ENCODE measurements at regions not wholly inside any gene's neighbourhood (a gene's known extent, or its start where the extent isn't known, plus 50 kb on each side); places are given as distances from the start of the nearest gene placed in this dataset.

- no peaks in the 10 kb centered on the region for H3K27me3 Mint-ChIP-seq (ENCODE audit: low read depth)
- H3K4me3 Mint-ChIP-seq (ENCODE audit: unreplicated experiment) = no peak overlapping the region
- no peak overlapping the region for H3K27ac Mint-ChIP-seq (ENCODE audit: unreplicated experiment)
Measured at GRCh38 chr16:65394281-65394680, 272.4 kb upstream of the CDH11 start.

DNA sequence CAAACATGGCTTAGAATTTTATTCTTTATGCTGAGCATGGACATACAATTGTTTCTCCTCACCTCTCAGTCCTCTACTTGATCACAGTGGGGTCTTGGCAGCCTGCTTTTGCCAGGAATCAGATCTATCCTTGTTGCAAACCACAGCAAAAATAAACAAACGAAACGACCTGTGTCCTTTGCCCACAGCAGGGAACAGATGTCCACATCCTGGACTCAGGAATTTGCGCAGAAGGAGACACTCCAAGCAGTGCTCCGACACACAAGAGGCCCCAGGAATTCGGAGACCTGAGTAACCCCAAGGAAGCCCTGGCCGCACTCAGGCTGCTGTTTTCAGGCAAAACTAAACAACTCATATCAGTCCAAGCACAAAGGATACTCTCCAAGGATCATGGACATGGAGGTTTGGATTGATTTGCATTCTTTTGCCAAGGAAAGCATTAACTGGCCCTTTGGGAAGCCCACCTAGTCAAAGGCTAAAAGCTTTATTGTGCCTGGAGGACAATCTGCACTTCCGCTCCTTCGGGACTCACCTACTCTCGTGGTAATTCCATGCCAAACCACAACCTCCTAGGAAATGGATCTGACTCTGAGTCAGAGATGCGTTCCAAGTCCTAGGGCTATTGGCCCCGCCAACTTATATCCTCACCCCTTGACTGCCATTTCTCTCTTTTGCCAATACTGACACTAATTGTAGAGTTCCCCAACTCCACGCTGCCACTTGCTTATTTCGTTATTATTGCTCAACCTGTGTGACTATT is 271.1 kb upstream of the CDH11 start:
- H3K27me3 Mint-ChIP-seq (ENCODE audit: low read depth) = no peaks in the 10 kb centered on the region
- H3K36me3 Mint-ChIP-seq (ENCODE audit: low read depth) = peaks cover 5% of the 10 kb centered on the region
- H3K4me1 Mint-ChIP-seq (ENCODE audit: low read depth) = peaks cover 32% of the 10 kb centered on the region
- no peak for DNase-seq (ENCODE audit: low spot score)
- H3K4me3 Mint-ChIP-seq (ENCODE audit: unreplicated experiment) = no peak overlapping the region
- peak overlapping the region; percentile 0 for H3K27ac Mint-ChIP-seq (ENCODE audit: unreplicated experiment)
- peaks cover 10% of the 10 kb centered on the region for H3K9me3 Mint-ChIP-seq (ENCODE audit: low read depth)
- TF ChIP-seq CTCF (IDR thresholded peaks at IDR 0.05) = no peak

More at GRCh38 chr16:65394281-65394680, 272.4 kb upstream of the CDH11 start:
- no peak for DNase-seq (ENCODE audit: low spot score)
- H3K9me3 Mint-ChIP-seq (ENCODE audit: low read depth) = no peaks in the 10 kb centered on the region
- no peak for TF ChIP-seq CTCF (IDR thresholded peaks at IDR 0.05)
- peaks cover 19% of the 10 kb centered on the region for H3K4me1 Mint-ChIP-seq (ENCODE audit: low read depth)
- no peaks in the 10 kb centered on the region for H3K36me3 Mint-ChIP-seq (ENCODE audit: low read depth)

GRCh38 chr16:65388592-65388991 is 266.7 kb upstream of the CDH11 start:
- TF ChIP-seq CTCF (IDR thresholded peaks at IDR 0.05) = no peak
- Mint-ChIP-seq H3K4me1 (ENCODE audit: low read depth) (peaks cover 52% of the 10 kb centered on the region), H3K27me3 (ENCODE audit: low read depth) (no peaks in the 10 kb centered on the region), H3K4me3 (ENCODE audit: unreplicated experiment) (no peak overlapping the region), H3K27ac (ENCODE audit: unreplicated experiment) (peak overlapping the region; percentile 82), H3K36me3 (ENCODE audit: low read depth) (peaks cover 15% of the 10 kb centered on the region), H3K9me3 (ENCODE audit: low read depth) (peaks cover 23% of the 10 kb centered on the region)
- DNase-seq (ENCODE audit: low spot score) = no peak

GRCh38 chr16:65386672-65387071 is 264.8 kb upstream of the CDH11 start:
- Mint-ChIP-seq H3K9me3 (ENCODE audit: low read depth) (peaks cover 23% of the 10 kb centered on the region), H3K4me1 (ENCODE audit: low read depth) (peaks cover 35% of the 10 kb centered on the region), H3K27me3 (ENCODE audit: low read depth) (no peaks in the 10 kb centered on the region), H3K36me3 (ENCODE audit: low read depth) (peaks cover 15% of the 10 kb centered on the region), H3K4me3 (ENCODE audit: unreplicated experiment) (no peak overlapping the region), H3K27ac (ENCODE audit: unreplicated experiment) (peak overlapping the region; percentile 3)
- TF ChIP-seq CTCF (IDR thresholded peaks at IDR 0.05) = peak; percentile 9
- no peak for DNase-seq (ENCODE audit: low spot score)

GRCh38 chr16:65384441-65384840 is 262.6 kb upstream of the CDH11 start:
- Mint-ChIP-seq H3K4me1 (ENCODE audit: low read depth) (peaks cover 35% of the 10 kb centered on the region), H3K27me3 (ENCODE audit: low read depth) (no peaks in the 10 kb centered on the region), H3K27ac (ENCODE audit: unreplicated experiment) (no peak overlapping the region), H3K36me3 (ENCODE audit: low read depth) (peaks cover 15% of the 10 kb centered on the region), H3K9me3 (ENCODE audit: low read depth) (peaks cover 23% of the 10 kb centered on the region), H3K4me3 (ENCODE audit: unreplicated experiment) (no peak overlapping the region)
- DNase-seq (ENCODE audit: low spot score) = no peak
- TF ChIP-seq CTCF (IDR thresholded peaks at IDR 0.05) = no peak
